ENCODE measurements at regions not wholly inside any gene's neighbourhood (a gene's known extent, or its start where the extent isn't known, plus 50 kb on each side); places are given as distances from the start of the nearest gene placed in this dataset.

DNA sequence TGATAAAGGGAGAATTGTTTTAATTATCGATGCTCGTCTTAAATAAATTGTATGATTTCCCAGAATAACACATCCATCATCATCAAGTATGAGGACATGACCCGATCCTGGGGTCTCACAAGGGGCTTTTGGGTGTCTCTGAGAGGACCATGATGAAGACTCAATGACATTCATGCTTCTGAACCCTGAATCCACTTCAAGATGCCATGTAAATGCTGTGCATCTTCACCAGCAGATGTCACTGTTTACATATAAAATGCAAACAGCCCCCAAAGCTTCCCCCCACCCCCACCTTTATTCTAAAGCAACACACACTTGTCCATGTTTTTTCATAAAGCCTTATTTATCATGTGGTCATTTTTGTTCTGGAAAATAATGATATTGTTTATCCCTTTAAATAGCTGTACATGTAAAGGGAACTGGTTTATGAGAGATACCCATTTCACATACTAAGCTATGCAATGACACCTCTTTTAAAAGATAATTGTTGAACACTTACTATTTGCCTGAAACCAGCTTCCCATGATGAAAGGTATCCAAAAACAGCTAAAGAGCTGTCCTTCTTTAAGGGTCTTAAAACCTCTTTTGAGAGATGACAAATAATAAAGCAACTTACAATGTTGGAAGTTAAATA is 69.7 kb upstream of the UBE3A start:
- Histone ChIP-seq H3K9me1 (ENCODE audit: insufficient read depth, low read length) (no peaks in the 10 kb centered on the region), H3K4me2 (ENCODE audit: low read depth, low read length) (no peak overlapping the region), H2BK20ac (ENCODE audit: low read depth, low read length) (no peak overlapping the region), H3K79me1 (ENCODE audit: low read depth in 1 of 2, low read length in 2 of 2) (no peaks in the 10 kb centered on the region), H3K9me3 (ENCODE audit: control insufficient read depth, insufficient read depth, low read length) (no peaks in the 10 kb centered on the region; the same call in 1 of the 2 replicates), H2BK15ac (ENCODE audit: low read depth, low read length) (no peak overlapping the region), H2AK9ac (replicated peaks; ENCODE audit: low read depth, low read length, poor library complexity) (no peak overlapping the region), H3K23ac (ENCODE audit: low read depth, low read length) (no peak overlapping the region), H3K27me3 (ENCODE audit: control insufficient read depth, insufficient read depth, low read length) (no peaks in the 10 kb centered on the region), H3K14ac (replicated peaks; ENCODE audit: low read depth, low read length) (no peak overlapping the region), H3K4ac (ENCODE audit: low read depth, low read length) (no peak overlapping the region), H3K18ac (ENCODE audit: low read depth, low read length) (no peak overlapping the region), H2BK5ac (ENCODE audit: low read depth, low read length, poor library complexity, severe bottlenecking) (no peak overlapping the region), H3K36me3 (ENCODE audit: control insufficient read depth, insufficient read depth, low read length) (no peaks in the 10 kb centered on the region), H3K27ac (ENCODE audit: insufficient read depth, low read length) (no peak overlapping the region), H2BK120ac (ENCODE audit: low read depth, low read length) (no peak overlapping the region), H4K8ac (ENCODE audit: low read depth in 2 of 2, low read length in 2 of 2) (no peak overlapping the region), H2AK5ac (ENCODE audit: low read depth, low read length) (no peak overlapping the region), H4K91ac (ENCODE audit: insufficient read depth, low read depth, low read length) (no peak overlapping the region), H3K9ac (ENCODE audit: low read depth, low read length) (no peak overlapping the region), H4K20me1 (ENCODE audit: insufficient read depth, low read length) (no peaks in the 10 kb centered on the region), H3K56ac (ENCODE audit: extremely low read depth, insufficient read depth, low read length) (no peak overlapping the region), H4K5ac (ENCODE audit: low read depth, low read length) (no peak overlapping the region), H3K4me1 (ENCODE audit: control insufficient read depth, insufficient read depth, low read length) (peaks cover 3% of the 10 kb centered on the region; the same call in 1 of the 2 replicates), H3K4me3 (ENCODE audit: insufficient read depth, low read depth, low read length) (no peak overlapping the region), H2AFZ (replicated peaks; ENCODE audit: low read length, poor library complexity) (no peak overlapping the region)
- DNase-seq (peak; percentile 64), ATAC-seq (ENCODE audit: low read depth) (peak; percentile 65; the same call in 1 of the 2 replicates)
- dilution Hi-C loops (cut with HindIII; ENCODE audit: low sequenced_read_pairs, unreplicated experiment) (no loop called here), in situ Hi-C loops (cut with MboI; ENCODE audit: low sequenced_read_pairs) (loop anchor here (10.0 to 25.0 kb wide), 3 partner anchors 426 to 1504 kb away; no protein-coding TSS in a partner anchor), intact Hi-C loops (cut with micrococcal nuclease) (loop anchor here (1.0 to 10.0 kb wide), 6 partner anchors 184 to 1864 kb away; partner anchors contain the start of gene MAGEL2)
- WGBS, 2 experiments (ENCODE audit: extremely low coverage in 2 of 2, insufficient read length in 1 of 2) = no CpG with 5 or more reads among the region's 3 CpGs
- CTCF ChIA-PET = interaction anchor here (0.6 to 1.5 kb wide), 12 partner anchors 8 to 1838 kb away, joined by 3 to 10 read pairs (median 3); no protein-coding TSS in a partner anchor
- TF ChIP-seq POLR2A (IDR thresholded peaks at IDR 0.05; ENCODE audit: low read depth, low read length) = 0 out of 2 replicates have a peak, but pooled peaks have one; percentile 32
- TF ChIP-seq RAD21 (IDR thresholded peaks at IDR 0.05; ENCODE audit: low read length) = peak; percentile 92
- TF ChIP-seq, protein P1, sequence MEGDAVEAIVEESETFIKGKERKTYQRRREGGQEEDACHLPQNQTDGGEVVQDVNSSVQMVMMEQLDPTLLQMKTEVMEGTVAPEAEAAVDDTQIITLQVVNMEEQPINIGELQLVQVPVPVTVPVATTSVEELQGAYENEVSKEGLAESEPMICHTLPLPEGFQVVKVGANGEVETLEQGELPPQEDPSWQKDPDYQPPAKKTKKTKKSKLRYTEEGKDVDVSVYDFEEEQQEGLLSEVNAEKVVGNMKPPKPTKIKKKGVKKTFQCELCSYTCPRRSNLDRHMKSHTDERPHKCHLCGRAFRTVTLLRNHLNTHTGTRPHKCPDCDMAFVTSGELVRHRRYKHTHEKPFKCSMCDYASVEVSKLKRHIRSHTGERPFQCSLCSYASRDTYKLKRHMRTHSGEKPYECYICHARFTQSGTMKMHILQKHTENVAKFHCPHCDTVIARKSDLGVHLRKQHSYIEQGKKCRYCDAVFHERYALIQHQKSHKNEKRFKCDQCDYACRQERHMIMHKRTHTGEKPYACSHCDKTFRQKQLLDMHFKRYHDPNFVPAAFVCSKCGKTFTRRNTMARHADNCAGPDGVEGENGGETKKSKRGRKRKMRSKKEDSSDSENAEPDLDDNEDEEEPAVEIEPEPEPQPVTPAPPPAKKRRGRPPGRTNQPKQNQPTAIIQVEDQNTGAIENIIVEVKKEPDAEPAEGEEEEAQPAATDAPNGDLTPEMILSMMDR (conservative IDR thresholded peaks at IDR 0.05; ENCODE audit: low read depth, low read length) = peak; percentile 86
- peak; percentile 86 for TF ChIP-seq SMC3 (IDR thresholded peaks at IDR 0.05; ENCODE audit: low read depth, low read length)
- TF ChIP-seq, protein P2, sequence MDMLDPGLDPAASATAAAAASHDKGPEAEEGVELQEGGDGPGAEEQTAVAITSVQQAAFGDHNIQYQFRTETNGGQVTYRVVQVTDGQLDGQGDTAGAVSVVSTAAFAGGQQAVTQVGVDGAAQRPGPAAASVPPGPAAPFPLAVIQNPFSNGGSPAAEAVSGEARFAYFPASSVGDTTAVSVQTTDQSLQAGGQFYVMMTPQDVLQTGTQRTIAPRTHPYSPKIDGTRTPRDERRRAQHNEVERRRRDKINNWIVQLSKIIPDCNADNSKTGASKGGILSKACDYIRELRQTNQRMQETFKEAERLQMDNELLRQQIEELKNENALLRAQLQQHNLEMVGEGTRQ (IDR thresholded peaks at IDR 0.05; ENCODE audit: low read depth, low read length) = no peak
- TF ChIP-seq MXI1 (IDR thresholded peaks at IDR 0.05; ENCODE audit: borderline replicate concordance, low read depth, low read length) = no peak
- peak; percentile 43; the same call in 1 of the 2 replicates for TF ChIP-seq MAZ (IDR thresholded peaks at IDR 0.05; ENCODE audit: borderline replicate concordance, low read depth, low read length)
- BruUV-seq (replicated peaks) = no TSS peak
- POLR2A ChIA-PET (ENCODE audit: unreplicated experiment) = no interaction called here

All from IMR-90 (cell line).